Activated T-cell treated with anti-CD3 and anti-CD28 coated beads for 4 hours (primary cell): ENCODE measurements at regions not wholly inside any gene's neighbourhood (a gene's known extent, or its start where the extent isn't known, plus 50 kb on each side); places are given as distances from the start of the nearest gene placed in this dataset.
"Not testable (repeated sequence)": the region's sequence is repeated elsewhere in the genome, so short reads cannot be mapped to it uniquely, and the experiment has no call there.

Experiments
- DNase-seq: peaks from one replicate; pipeline ENCODE4 v3.0.0-alpha.2; 2020

DNA sequence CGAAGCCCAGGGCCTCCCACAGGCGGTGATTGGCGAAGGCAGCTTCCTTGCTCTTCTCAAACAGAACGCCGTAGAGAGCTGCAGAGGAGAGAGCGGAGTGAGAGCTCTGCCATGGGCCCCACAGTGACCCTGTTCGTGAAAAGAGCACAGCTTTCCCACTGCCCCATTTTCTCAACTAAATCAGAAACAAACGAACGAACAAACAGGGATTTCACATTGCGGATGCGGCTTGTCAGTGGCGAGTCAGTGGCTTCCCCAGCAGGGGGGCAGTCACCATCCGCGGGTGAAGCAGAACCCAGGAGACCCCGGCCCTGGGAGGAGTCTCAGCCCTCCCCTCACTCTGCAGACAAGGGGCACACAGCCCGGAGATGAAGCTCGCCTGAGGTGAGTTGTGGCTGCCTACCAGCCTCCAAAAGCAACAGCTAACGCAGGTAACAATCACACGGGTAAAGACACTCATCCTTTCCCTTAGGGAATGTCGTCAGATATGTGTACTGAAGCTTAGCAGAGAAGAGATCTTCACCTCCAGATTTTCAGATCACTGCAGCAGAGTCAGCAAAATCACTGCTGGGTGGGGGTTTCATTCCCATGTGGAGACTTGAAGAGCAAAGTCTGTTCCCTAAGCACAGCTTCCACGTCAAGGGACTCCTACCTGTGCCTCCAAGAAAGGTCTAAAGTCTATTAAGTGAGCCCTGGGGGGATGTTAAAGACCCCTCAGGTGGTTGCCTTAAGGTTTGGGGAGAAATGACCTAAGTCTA, 51.2 kb upstream of the GPR31 start:
- DNase-seq, result no peak

DNA sequence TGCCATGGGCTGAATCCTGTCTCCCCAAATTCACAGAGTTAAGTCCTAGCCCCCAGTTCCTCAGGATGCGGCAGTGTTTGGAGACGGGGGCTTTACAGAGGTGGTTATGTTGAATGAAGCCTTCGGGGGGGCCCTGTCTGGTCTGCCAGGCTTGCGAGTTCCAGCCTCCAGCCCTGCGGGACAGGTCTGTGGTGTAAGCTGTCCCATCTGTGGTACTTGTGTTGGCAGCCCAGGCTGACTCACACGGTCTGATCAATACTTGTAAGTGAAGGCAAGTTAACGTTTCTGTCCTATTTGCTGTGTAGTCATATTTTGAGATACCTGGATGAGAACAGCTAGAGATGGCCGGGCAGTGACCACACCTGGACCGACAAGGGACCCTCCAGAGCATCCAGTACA, 51.8 kb upstream of the GPR31 start:
- DNase-seq, result no peak

DNA sequence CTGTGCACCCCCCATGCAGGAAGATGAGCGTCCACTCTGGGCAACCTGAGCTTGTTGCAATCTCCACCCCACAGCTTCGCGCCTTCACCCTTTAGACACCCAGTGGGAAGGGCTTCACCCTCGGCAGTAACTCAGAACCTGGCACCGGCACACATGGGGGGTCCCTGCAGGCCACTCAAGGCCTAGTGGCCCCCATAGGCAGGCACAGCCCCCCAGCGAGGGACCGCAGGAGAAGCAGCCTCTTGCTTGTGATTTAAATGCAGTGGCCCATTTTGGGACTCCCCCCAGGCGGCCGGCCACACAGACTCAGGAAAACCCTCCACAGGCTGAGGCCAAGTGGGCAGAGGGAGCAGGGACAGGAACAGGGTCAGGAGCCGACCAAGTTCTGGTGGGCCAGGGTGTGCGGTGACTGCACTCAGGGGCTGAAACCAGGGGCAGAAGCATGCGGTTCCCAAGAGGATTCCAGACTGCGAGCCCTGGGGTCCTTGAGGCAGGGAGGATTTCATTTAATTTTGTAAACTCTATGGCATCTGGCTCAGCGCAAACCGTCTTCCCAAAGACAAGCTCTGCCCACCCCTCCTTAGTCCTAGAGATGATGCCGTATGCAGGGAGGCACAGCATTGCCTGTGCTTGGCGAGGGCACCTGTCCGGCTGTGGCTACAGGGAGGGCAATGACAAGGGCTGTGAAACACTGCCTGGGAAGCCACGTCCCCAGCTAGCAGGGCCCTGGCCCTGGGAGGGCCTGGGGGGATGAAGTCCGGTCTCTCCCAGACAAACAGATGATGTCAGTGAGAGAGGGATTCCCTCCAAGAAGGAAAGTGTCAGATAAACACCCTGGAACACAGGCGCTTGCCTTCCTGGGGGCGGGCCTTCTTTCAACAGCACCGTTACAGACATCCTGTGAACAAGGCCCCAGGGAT, 52.9 kb upstream of the GPR31 start:
- DNase-seq, result no peak

DNA sequence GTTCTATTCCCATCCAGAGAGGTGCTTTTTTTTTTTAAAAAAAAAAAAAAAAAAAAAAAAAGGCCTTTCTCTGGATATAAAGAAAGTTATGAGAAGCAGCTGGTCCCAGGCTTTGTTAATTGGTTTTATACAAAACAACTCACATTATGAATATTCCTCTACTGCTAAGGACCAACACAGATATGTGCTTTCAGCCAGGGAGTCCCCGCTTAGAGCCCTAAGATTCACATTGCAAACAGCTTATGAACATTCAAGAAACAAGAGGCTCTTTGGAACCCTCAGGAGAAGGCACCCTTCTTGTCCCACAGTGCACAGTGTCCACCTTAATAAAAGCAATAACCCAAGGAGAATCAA, 53.5 kb upstream of the GPR31 start:
- no peak for DNase-seq

DNA sequence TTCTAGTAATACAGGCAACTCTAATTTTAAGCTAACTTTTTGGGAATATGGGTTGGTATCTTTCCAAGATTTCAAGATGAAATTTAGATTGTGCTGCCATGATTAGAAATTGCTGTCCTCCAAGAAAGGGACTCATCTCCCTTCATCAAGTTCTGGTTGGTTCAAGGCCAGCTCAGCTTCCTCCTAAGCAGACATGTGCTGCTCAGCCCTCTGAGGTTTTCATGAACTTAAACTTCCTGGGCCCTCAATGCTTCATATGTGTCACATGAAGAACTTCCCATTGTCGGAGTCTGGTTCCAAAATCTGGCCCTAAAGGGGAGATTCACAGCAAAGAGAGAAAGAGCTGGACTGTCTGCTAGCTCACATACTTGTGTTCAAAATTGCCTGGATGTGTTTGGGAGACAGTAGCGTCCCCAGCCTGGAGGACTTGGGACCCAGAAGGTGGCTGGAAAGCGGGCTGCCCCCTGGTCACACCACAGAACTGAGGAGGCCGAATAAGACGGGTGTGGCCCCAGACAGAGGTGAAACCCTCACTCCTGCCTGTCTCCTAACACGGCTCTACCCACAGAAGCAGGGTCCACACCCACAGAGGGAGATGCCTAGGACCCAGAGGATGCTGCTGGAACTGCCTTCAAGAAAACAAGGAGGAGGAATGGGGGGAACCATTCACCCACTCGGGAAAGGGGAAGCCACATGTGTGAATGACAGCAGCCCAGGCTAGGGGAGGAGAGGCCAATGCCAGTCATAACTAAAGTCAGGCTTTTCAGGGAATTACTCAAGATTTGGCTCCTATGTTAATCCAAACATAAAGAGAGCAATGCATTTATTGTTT, 54.3 kb upstream of the GPR31 start:
- DNase-seq, result no peak

DNA sequence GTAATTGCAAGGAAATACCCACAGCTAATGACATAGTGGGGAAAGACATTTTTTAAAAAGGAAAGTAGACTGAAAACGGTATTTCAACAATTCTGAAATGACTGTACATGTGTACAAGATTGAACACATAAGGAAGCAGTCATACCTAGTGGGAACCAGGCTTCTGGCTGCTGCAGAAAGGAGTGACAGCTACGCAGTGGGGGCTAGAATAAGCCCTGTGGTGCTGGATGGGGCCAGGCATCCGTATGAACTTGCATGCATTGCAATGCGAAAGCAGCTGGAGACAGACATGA, 54.9 kb upstream of the GPR31 start:
- no peak for DNase-seq

DNA sequence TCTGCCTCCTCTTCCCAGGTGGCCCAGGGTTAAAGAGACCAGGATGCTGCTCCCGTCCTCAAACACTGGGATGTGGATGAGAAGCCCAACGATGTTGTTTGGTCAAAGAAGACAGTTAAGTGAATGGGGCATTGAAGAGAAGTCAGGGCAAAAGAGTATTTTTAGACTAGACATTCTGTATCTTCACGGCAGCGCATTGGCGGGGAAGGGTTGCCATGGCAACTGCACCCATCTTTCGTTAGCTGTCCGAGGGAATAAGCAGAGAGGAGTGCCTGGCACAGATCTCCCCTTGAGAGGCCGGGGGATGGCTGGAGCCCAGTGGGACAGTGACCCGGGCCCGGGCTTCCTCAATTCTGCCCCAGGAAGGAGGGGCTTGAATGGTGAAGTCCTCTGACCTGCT, 56.4 kb upstream of the GPR31 start:
- DNase-seq, result no peak

DNA sequence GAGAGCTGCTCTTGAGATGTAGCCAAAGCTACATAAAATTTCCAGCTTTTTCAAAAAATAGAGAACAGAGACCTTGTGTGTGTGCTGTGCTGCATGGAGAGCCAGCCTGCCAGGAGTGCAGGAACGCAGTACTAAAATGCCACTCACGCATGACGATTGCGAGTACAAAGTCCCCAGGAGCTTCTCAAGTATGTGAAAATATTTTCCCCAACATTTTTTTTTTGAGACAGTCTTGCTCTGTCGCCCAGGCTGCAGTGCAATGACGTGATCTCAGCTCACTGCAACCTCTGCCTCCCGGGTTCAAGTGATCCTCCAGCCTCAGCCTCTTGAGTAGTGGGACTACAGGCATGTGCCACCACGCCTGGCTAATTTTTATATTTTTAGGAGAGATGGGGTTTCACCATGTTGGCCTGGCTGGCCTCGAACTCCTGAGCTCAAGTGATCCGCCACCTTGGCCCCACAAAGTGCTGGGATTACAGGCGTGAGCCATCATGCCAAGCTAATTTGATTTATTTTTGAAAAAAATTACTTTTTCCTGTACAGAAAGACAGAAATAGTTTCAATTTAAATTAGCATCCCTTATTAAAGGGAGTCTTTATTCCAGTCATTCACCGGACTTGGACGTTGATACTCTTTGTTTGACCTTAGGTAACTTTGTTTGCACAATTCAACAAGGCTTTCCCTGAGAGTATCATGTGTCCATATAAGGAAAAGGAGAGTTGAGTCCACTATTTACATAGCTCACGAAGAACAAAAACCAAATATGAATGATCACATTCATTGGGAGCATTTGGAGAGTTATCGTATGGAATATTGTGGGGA, 57.9 kb upstream of the GPR31 start:
- DNase-seq, result not testable (repeated sequence)

DNA sequence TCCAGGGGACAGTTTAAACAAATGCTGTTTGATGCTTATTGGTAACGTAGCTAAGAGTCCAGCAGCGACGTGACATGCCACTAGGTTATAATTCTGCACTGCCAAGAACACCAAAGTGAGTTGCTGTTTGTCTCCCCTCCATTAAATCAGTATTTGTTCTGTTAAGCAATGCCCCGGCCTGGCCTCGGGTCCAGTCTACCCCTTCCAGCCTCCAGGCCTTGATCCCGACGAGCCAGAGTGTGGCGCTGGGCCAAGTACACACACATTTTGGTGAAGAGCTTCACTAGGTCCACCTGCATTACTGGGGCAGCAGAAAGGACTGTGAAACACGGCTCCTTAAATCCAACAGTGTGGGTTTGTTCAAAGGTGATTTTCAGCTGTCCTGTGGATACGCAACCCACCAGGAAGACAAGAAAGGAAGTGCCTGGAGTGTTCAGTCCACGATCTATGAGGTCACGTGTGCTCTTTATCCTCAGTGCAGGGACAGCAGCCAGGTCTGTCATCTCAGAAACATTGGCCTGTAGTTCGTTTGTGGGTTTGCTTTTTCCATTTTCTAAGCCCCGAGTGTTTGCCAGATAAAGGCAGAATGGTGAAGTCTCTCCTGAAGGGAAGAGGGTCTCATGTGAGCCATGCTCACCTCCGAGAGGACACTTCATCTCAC, 58.7 kb upstream of the GPR31 start:
- not testable (repeated sequence) for DNase-seq

DNA sequence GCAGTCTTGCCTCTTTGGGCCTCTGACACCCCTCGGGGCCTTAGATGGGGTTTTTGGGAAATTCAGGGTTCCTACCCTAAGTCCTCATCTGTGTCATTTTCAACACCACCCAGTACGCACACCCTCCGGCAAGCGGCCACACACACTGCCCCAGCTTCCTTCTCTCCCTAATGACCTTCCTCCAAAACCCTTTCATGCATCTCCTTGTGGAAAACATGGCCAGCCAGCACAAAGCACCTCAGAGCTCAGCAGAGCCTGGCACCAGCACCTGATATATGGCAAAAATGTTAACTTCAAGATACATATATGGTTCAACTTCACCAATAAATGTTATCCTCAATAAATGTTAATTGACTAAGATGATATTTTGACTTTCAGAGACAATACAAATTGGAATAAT, 59.3 kb upstream of the GPR31 start:
- not testable (repeated sequence) for DNase-seq

DNA sequence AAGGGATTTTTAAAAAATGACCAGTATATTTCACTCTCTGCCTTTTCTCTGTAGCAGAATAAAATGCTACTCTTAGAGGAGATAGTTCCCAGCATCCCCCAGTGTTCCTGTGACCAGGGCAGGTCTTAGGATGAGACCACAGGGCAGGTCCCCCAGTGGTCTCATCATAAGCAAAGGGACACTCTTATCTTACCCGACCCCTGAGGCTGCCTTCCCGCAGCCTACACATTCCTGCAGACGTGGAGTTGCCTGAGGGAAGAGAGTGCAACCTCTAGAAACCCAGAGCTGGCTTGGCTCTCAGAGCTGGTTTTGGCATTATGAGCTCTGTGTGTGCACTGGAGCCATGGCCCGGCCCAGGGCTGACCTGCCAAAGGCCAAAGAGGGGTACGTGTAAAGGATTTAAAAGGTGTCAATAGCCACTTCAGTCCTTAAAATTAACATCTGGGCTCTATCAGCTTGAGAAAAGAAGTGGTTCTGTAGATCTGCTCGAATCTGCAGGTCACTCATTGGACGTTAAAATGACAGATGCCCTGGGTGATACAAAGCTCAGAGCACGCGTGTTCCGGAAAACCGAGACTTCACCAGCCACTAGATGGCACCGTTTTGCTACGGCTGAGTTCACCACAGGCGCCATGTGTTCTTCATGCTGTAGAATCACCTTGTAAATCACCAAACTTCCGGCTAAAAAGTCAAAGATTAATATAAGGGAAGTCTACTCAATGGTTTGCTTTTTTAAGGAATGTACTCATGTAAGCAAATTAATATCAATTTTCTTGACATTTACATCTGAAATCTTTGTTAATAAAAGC, 60.4 kb upstream of the GPR31 start:
- DNase-seq, result peak; percentile 4

DNA sequence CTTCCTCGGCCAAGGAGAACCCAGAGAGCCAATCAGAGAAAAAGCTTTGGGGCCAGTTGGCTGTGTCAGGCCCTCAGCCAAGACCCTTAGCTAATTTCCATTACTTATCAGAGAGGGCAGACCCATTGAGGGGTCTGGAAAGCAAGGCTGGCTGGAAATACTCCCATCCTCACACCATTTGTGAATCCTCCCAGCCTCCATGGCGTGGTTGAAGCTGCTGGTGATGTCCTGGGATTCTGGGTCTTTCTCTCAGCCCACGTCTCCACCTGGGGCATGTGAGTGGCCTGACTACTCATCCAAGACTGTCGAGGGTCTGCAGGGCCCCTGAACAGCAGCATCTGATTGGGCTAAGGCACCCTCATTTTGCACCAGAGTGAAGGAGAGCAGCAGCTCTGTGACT, 61.3 kb upstream of the GPR31 start:
- not testable (repeated sequence) for DNase-seq

DNA sequence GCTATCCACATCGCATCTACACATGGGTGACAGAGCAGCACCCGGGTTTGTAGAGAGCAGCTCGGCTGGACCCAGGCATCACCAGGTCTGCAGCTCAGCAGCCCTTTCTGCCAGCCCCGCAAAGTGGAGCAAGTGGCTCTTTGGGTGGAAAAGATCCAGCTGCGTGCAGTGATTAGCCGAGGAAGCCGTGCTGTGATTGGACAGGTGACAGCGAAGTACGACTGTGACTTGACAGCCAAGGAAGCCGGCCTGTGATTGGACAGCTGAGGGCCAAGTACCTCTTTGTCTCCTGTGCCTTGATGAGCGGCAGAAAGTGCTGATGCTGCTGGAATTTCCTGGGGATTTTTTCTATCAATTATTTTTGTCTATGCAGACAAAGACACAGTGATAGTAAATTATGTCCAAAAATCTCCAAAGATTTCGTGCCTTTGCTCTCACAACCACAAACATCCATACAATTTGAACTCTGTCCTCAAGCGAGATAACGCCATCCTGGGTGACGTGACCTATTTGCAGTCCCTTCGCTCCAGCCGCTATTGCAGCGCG, 62.3 kb upstream of the GPR31 start:
- no peak for DNase-seq

DNA sequence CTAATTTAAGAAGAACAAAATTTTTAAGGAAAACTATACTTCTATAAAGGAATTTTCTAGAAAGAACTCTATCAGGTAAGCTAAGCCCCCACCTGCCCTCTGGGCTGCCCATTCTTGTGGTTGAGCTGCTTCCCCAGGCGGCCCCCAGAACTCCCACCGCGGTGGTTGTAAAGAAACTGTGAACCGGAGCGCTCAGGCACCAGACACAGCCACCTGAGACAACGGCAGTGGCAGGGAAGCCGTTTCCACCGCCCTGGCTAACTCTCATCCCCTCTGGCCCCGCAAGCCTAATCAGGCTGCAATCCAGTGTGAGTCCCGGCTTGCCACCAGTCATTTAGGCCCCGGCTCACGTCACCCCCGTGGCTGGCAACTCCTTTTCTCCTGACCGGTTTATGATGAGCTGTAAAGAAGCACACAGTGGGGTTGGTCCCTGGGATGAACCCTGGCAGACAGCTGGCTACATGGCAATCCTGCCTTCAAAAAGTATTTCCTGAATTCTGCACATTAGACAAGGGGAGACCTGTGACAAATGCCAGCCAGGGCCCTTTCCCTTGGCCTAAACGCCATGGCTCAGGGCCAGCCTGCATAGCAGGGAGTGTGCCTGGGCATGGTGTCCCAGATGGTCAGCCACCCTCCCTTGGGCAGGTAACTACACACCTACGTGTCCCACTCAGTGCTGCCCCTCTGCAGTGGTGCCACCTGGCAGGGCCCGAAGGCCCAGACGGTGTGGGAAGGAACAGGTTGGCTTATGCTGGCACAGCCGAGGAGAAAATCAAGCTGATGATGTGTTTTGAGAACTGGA, 63.8 kb upstream of the GPR31 start:
- DNase-seq, result no peak

DNA sequence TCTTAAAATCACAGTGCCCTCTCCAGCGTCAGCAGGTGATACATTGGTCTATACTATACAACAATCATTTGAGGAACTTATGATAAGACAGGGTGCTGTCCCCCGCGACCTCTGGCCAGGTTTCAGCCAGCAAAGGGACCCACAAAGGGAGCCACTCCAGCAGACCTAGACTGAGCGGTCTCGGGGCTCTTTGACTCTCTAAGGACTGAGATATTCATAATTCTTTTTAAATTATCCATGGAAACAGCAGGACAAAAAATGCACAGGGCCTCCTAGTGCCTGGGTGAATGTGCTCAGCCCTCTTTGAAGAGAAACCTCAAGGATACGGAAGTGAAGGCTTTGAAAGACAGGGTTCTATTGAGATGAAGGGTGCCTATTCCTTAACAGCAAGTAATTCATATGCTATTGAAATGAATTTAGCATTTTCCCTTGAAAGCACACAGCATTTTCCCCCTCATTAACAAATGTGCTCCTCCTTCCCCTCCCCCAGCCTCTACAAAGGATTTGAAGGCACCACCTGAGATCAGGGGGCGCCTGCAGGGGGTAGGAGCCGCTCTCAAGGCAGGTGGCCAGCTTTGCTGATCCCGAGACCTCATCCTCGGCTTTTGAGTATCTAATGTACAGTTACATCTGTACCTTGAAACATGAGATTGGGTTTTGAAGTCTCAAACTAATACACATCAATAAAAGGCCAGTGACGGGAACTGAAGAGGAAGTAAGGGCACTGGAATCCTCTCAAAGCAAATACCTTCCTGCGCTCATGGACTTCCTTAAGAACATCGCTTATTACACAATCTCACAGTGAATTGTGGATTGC, 65.3 kb upstream of the UNC93A start:
- DNase-seq, result not testable (repeated sequence)

DNA sequence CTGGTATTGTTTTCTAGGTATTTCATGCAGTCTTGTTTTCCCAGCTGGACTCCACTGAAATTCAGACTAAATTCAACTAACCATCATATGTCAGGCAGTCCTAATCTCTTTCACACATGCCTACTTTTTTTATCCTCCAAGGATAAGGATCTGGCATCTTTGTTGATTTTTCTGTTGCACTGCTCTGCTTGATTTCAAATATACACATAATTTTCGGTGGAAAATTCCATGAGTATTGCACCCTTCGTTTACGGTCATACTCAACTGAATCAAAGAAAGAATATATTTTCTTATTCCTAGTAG, 64.8 kb upstream of the UNC93A start:
- DNase-seq, result no peak

DNA sequence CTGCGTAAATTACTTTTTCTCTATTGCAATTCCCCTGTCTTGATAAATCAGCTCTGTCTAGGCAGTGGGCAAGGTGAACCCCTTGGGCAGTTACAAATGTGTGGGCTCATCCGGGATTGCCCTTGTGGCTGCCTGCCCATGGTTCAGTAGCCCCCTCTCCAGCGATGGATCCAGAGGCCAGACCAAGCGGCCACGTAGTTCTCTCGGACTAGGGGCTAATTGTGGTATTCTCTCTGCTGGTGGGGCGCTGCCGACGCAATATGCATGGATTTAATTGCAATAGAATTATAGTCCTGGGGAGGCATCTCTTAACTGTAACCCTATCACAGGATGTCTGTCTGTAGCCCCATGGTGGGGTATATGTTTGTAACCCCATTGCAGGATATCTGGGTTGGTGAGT, 64.3 kb upstream of the UNC93A start:
- no peak for DNase-seq

DNA sequence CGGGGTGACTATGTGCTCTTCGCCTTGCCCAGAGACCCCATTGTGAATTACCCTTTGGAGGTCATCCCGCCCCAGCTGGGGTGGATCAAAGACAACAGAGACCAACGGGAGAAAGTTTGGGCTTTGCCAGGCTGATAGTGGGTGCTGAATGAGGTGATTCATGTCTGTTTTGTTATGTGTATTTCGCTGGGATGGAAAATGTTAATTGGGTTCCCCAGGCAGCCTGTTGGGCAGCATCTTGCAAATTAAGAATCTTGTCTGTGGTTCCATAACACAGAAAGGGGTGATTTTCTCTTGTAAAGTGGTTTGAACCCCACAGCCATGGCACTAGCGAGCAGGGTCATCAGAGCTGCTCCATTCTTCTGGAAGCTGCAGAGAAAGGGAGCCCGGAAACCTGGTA, 63.1 kb upstream of the UNC93A start:
- DNase-seq, result no peak

DNA sequence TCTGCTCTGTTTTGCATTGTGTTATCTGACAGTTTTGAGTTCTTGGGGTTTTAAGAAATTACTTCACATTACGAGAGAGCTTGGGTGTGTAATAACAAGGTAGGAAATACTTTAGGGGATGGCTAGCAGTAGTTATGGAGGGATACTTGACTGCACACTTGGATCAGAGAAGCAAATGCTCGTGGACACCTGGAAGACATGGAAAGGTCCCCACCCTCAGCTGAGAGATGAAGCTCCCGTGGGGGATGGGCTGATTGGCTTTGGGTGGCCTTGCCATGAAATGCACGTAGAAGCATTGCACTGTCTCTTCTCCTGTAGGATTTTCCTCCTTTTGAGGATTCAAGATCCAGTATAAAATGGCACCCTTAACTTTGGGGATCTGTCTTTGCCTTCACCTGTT, 61.5 kb upstream of the UNC93A start:
- no peak for DNase-seq
